NCI-H524 (cell line): ENCODE measurements at regions not wholly inside any gene's neighbourhood (a gene's known extent, or its start where the extent isn't known, plus 50 kb on each side); places are given as distances from the start of the nearest gene placed in this dataset.
A peak's percentile ranks its signal among the peaks of the same experiment; 100 is the strongest.
"Not testable (repeated sequence)": the region's sequence is repeated elsewhere in the genome, so short reads cannot be mapped to it uniquely, and the experiment has no call there.

ENCODE experiments used
- DNase-seq, 2 experiments: peaks; one replicate each; lab custom pipeline; 2025; lab: John Stamatoyannopoulos, UW

- no peak for DNase-seq
These were observed 332.4 kb upstream of the MYT1L start for GRCh38 chr2:2663401-2664036.

DNA sequence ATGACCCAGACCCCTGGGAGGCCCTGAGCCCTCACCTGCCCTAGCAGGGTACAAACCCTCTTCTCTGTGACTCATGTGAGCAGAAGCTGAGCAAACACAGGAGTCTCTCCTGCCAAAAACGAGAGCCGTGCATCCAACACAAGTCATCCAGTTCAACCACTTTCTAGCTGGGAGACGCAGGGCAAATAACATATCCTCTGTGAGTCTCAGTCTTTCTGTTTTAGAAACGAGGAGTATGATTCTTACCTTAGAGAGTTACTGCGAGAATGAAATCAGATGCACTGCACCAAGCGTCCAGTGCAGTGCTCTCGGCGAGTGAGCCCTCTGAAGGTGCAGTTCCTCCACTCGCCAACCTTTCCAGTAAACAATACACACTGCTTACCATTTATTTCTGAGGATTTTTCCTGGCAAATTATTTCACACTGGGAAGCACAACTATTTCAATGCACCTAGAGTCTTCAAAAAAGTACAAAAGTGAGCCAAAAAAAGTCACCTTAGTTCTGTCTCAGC lies 331.8 kb upstream of the MYT1L start:
- no peak for DNase-seq

DNA sequence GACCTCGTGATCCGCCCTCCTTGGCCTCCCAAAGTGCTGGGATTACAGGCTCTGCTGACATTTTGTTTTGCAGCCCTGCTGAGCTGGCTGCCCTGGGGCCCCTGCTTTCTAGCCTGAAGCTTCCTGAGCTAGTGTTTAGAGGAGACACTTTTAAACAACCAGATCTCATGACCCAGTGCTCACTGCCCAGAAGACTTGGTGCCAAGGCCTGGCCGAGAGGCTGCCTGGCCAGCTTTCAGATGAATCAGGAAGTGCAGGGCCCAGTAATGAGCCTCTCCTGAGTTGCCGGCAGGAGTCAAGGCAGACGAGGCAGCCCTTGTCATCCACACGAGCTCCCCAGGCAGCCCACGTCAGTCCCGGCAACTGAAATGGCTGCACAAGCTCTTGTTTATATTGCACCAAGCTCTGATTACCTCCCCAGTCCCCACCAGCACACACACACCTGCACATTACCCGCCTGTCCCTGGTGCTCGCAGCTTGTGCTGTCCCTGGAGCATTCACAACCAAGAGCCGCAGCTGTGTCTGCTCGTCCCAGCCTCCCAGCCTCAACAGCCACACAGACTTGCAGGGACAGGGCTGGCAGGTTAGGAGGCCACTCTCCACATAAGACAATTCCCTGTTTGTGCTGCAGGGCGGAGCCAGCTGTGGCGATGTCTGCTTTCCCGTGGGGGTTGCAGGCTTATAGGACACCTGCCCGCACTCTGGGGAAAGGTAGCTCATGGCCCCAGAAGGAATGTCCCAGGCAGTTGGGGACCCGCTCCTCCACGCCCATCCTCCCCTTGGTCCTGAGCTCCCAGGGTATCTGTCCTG lies 331.2 kb upstream of the MYT1L start:
- no peak for DNase-seq

DNA sequence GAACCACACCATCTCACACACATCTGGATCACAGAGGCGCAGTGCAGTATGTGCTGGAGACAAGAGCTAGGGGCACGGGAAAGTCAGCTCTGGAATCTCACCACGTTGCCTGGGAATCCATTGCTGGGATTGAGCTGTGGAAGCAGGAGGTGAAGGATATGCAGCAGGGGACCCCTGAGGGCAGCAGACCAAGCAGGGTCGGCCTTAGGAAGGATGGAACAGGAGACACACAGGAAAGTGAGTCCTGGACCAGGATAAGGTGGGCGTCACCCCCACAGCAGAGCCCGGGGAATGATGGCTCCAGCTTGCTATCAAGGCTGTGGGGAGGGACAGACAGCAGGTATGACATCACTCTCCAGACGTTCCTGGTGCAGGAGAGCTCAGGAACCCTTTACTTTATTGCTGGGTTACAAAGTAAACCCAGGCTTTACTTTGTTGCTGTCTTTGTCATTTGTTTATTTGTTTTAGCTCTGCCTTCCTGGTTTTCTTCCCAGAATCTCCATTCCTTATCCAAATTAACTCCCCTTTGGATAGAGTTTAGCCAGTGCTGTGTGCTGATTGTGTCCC lies 329.8 kb upstream of the MYT1L start:
- no peak for DNase-seq

DNA sequence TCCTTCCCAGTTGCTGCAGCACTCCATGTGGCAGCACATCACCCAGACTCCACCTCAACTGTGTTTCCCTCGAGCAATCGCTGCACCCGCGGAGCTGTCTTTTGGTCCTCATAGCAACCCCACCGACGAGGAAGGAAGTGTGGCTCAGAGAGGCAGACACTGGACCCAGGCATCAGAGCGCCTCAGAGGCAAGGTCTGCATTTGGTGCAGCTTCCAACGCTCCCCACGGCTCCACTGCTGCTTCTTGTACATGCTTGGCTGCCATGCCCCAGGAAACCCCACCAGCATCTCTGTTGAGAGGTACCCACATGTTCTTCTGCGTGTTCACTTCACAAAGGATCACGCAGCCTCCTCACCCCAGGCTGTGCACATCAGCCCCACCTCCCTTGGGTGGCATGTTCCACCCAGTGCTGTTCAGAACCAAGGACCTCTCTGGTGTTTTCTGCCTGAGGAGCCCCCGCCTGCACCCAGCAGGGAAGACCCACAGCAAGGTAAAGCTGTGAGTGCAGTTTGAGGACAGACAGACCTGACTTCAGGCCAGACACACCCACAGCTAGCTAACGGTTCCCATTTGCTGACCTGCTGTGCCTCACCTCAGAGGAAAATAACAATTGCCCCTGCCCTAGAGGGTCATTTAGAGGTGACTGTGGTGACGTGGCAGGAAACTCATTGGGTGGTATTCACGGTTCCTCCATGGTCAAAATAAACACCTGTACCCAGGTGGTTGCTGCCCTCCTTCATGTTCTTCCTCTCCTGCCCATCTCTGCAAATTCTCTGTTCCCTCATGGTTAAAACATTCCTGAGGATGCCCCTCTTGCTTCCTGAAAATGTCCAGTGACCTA lies 326.3 kb upstream of the MYT1L start:
- DNase-seq: no peak

- DNase-seq: peak in 1 of 2 experiments; percentile 32
These were observed 325.3 kb upstream of the MYT1L start for GRCh38 chr2:2656115-2657011.

GRCh38 chr2:2655453-2656114 lies 324.5 kb upstream of the MYT1L start:
- peak; percentile 60 to 79 for DNase-seq

- DNase-seq: peak; percentile 51 to 80
These were observed 322.2 kb upstream of the MYT1L start for GRCh38 chr2:2653231-2653630.

DNA sequence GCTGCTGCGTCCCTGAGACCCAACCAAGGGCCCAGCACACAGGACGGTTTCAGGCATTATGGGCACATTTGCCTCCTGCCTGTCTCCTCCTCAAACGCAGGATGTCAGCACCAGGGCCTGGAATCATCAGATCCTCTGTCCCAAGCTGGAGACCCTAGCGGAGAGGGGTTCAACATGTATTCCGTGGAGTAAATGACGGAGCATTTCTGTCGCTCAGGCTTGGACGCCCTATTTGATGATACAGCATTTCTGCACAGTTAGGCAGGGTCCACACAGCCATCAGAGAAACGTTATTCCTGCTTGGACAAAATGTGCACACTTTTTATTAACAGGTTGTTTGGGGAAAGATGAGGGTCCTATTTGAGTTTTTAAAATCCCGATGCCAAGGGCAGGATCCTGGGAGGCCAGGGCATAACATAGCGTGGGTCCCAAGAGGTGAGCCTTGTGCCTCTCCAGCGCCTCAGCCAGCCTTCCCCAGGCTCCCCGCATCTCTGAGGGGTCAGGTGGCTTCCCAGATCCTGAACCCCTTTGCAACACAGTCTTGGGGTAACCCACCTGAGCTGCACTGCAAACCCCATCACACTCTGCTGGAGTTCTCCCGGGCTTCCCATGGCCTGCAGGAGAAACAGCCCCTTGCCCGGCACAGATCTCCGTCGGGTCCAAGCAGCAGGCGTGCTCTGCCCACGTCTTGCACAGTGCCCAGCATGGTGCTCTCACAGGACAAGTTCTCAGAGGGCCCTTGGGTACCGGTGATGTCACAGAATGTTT lies 319.7 kb upstream of the MYT1L start:
- DNase-seq: no peak

DNA sequence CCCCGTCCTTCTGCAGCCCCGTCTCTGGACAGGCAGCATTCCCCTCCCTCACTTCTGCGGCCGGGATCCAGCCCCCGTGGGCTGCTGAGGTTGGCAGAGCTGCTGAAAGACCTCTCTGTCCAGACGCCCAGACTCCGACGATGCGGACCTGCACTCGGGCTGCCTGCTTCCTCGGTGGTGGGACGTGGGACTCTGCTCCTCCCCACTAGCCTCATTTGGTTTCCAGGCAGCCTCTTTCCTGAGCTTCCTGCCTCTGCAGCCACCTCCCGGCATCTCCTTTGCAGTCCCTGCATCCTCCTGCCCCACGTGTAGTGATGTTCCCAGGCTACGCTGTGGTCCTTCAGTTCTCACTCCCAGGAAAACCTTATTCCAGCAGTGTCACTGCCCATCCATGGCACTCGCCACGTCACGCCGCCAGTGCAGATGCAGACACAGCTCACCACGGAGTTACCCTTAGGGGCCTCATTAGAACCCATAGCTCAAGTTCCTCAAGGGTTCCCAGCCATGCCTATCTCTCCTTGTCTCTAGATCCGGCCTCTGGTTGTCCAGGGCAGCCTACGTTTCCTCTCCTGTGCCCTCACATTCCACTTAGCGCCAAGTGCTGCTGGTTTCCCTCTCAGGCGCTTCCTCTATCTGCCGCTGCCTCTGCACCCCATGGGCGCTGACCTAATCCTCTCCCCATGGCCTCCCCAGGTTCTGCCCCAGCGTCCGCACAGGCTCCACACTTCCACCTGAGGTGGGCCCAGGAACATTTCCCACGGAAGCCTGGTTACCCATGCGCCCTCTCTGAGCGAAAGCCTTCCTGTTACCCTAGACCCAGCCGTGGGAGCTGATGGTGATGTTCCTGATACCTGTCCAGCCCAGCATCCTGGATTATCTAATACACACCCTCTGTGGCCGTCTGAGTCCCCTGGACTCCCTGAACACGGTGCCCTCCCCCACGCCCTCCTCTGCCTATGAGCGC lies 318.3 kb upstream of the MYT1L start:
- no peak for DNase-seq

- no peak for DNase-seq
These were observed 317.0 kb upstream of the MYT1L start for GRCh38 chr2:2648094-2648493.

GRCh38 chr2:2647141-2647541 lies 316.1 kb upstream of the MYT1L start:
- DNase-seq: no peak

DNA sequence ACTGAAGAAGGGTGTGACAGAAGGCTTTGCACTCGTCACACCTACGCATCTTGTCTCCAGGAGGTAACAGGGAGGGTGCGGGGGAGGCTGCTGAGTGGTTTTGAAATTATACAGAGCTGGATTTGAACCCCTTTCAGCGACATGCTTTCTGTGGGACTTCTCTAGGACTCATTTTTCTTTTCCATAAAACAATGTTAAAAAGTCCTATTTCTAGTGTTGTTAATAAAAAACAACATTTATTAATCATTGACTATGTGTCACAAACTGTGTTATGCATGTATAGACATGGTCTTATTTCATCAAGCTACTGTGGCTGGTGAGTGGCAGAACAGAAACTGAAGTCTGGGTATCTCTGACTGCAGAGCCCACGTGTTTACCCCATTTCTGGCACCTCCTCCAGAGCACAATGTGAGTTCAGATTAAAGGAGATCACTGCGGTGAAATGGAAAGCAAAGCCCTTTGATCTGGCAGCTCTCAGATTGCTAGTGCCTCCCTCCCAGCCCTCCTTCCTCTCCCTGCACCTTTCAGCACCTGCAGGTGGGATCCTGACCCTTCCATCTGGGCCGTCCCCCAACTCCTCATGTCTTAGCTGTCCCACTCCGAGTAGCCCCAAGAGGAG lies 315.5 kb upstream of the MYT1L start:
- peak; percentile 65 to 76 for DNase-seq

DNA sequence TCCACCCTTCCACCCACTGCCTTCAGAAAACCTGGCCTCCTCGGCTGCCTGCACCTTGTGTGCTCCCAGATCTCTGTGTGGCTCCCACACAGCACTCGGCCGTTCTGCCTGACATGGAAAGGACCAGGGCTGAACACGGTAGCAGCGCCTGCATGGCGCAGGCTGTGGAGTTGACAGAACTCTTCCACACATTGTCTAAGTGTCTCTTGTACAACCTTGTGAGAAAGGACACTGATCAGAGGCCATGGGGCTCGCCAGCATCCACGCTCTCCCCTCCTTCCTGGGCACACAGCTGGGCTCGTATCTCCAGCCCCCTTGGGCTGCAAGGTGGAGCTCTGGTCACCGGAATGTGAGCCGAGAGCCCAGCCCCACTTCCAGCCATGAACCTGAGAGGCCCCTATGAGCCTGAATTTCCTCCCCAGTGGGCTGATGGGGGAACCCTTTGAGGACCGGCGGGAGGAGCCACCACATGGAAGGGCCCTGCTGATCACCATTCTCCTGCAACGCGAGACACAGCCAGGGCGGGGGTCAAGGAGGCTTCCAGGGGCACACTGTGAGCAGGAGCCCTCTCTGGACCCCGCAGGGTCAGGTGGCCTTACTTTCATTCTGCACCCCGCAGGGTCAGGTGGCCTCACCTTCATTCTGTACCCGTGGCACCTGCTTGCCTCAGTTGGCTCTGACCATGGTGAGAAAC lies 314.2 kb upstream of the MYT1L start:
- DNase-seq: no peak

- DNase-seq: not testable (repeated sequence)
These were observed 313.7 kb upstream of the MYT1L start for GRCh38 chr2:2644751-2645150.

DNA sequence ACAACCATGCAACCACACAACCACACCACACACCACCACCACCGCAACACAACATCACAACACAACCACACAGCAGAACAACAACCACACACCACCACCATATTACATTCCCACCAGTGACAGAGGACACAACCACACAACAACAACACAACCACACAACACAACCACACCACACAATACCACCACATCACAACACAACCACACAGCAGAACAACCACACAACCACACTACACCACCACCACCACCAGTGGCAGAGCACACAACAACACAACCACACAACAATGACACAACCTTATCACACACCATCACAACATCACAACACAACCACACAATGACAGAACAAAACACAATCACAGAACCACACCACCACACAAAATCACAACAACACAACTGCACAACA lies 313.0 kb upstream of the MYT1L start:
- no peak for DNase-seq
